ENCODE measurements at regions not wholly inside any gene's neighbourhood (a gene's known extent, or its start where the extent isn't known, plus 50 kb on each side); places are given as distances from the start of the nearest gene placed in this dataset.

DNA sequence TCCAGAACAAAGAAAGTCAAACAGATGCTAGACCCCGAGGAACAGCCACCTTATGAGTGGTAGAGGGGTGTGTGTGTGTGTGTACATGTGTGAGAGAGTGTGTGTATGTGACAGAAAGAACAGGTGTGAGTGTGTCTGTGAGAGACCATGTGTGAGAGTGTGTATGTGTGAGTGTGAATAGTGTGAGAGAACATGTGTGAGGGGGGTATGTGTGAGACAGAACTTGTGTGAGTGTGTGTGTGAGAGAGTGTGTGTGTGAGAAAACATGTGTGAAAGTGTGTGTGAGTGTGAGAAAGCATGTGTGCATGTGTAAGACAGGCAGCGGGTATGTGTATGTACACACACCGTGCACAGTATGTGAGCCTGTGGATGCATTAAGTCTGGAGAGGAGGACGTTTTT lies 214.3 kb downstream of the SP3 start:
- H2AFZ ChIP-seq (ENCODE audit: low read length), result no peak overlapping the region
- no peaks in the 10 kb centered on the region for H3F3A ChIP-seq (ENCODE audit: insufficient read depth, low read length)
- no peaks in the 10 kb centered on the region for H4K20me1 ChIP-seq (ENCODE audit: insufficient read depth, low read length)
- H3K36me3 ChIP-seq (replicated peaks; ENCODE audit: insufficient read depth, low read length), result no peaks in the 10 kb centered on the region
- H3K27ac ChIP-seq (ENCODE audit: low read length), result no peak overlapping the region
- DNase-seq, result no peak
- H3K9me3 ChIP-seq (replicated peaks; ENCODE audit: insufficient read depth, low read length), result no peaks in the 10 kb centered on the region
- no peak overlapping the region for H3K4me3 ChIP-seq (ENCODE audit: low read length)
- no peaks in the 10 kb centered on the region for H3K9me2 ChIP-seq (replicated peaks; ENCODE audit: insufficient read depth, low read length)
- TF ChIP-seq, protein P1, sequence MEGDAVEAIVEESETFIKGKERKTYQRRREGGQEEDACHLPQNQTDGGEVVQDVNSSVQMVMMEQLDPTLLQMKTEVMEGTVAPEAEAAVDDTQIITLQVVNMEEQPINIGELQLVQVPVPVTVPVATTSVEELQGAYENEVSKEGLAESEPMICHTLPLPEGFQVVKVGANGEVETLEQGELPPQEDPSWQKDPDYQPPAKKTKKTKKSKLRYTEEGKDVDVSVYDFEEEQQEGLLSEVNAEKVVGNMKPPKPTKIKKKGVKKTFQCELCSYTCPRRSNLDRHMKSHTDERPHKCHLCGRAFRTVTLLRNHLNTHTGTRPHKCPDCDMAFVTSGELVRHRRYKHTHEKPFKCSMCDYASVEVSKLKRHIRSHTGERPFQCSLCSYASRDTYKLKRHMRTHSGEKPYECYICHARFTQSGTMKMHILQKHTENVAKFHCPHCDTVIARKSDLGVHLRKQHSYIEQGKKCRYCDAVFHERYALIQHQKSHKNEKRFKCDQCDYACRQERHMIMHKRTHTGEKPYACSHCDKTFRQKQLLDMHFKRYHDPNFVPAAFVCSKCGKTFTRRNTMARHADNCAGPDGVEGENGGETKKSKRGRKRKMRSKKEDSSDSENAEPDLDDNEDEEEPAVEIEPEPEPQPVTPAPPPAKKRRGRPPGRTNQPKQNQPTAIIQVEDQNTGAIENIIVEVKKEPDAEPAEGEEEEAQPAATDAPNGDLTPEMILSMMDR (IDR thresholded peaks at IDR 0.05; ENCODE audit: low read length), result no peak
- no peak for TF ChIP-seq EZH2phosphoT487 (IDR thresholded peaks at IDR 0.05; ENCODE audit: low read length)
- no peak for TF ChIP-seq EZH2 (optimal IDR thresholded peaks at IDR 0.05; ENCODE audit: low read depth, low read length)
- H3K4me1 ChIP-seq (ENCODE audit: low read length), result no peaks in the 10 kb centered on the region
- no peak overlapping the region for H3K9ac ChIP-seq (ENCODE audit: low read length)
- no peaks in the 10 kb centered on the region for H3K27me3 ChIP-seq (replicated peaks; ENCODE audit: insufficient read depth, low read length)
- H3K4me2 ChIP-seq (ENCODE audit: low read depth, low read length), result no peak overlapping the region
- no peaks in the 10 kb centered on the region for H3K79me2 ChIP-seq (ENCODE audit: low read length)

DNA sequence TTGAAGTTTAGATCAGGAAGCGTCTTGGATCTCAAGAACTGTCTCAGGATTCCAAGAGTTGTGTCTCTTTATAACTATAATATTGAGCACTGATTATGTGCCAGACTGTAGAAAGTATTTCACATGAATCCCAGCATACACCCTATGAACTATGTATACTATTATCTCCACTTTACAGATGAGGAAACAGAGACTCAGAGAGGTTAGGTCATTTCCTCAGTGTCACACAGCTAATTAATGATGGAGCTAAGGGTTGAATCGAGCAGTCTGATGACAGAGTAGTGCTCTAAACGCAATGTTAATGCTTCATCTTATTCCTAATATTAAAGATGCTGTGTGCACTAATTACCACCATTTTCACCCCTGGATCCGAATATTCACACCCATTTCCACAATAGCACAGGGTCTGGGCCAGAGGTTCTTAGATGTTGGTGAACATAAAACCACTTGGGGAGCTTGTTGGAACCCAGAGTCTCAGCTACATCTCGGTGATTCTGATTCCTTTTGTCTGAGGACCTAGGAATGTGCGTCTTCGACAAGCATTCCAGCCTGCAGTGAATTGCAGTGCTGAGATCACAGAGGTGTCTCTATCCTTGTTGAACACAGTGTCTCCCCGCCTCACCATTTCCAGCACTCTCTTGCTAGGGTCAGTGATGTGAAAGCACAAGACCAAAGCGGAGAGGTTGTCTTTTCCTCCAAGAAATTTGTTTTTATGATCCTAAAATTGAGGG lies 213.8 kb downstream of the SP3 start:
- Histone ChIP-seq H3K9ac (ENCODE audit: low read length) (no peak overlapping the region), H3K4me2 (ENCODE audit: low read depth, low read length) (no peak overlapping the region), H3K27me3 (replicated peaks; ENCODE audit: insufficient read depth, low read length) (no peaks in the 10 kb centered on the region), H3K36me3 (replicated peaks; ENCODE audit: insufficient read depth, low read length) (no peaks in the 10 kb centered on the region), H3K4me3 (ENCODE audit: low read length) (no peak overlapping the region), H3K27ac (ENCODE audit: low read length) (no peak overlapping the region), H3K9me3 (replicated peaks; ENCODE audit: insufficient read depth, low read length) (no peaks in the 10 kb centered on the region), H3F3A (ENCODE audit: insufficient read depth, low read length) (no peaks in the 10 kb centered on the region), H3K4me1 (ENCODE audit: low read length) (no peaks in the 10 kb centered on the region), H4K20me1 (ENCODE audit: insufficient read depth, low read length) (no peaks in the 10 kb centered on the region), H3K9me2 (replicated peaks; ENCODE audit: insufficient read depth, low read length) (no peaks in the 10 kb centered on the region), H3K79me2 (ENCODE audit: low read length) (no peaks in the 10 kb centered on the region), H2AFZ (ENCODE audit: low read length) (no peak overlapping the region)
- DNase-seq, result no peak
- TF ChIP-seq EZH2 (optimal IDR thresholded peaks at IDR 0.05; ENCODE audit: low read depth, low read length) (no peak), EZH2phosphoT487 (IDR thresholded peaks at IDR 0.05; ENCODE audit: low read length) (no peak)
- TF ChIP-seq, protein P1 (IDR thresholded peaks at IDR 0.05; ENCODE audit: low read length), result no peak

DNA sequence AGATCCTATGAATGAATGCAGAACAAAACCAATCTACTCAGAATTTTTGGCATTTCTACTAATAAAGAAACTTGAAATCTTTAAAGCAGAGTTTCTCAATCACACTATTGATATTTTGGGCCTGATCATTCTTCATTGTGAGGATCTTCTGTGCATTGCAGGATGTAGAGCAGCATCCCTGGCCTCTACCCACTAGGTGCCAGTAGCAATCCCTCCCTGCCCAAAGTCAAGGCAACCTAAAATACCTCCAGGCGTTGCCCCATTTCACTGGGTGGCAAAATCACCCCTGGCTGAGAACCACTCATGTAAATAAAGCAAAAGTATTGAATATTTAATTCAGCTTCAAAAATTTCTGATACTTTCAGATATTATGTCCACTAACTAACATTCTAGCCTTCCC lies 213.0 kb downstream of the SP3 start:
- no peak for TF ChIP-seq EZH2 (optimal IDR thresholded peaks at IDR 0.05; ENCODE audit: low read depth, low read length)
- TF ChIP-seq, protein P1 (IDR thresholded peaks at IDR 0.05; ENCODE audit: low read length), result peak; percentile 11
- TF ChIP-seq EZH2phosphoT487 (IDR thresholded peaks at IDR 0.05; ENCODE audit: low read length), result no peak
- peak; percentile 10 for DNase-seq
- no peak overlapping the region for H3K27ac ChIP-seq (ENCODE audit: low read length)
- no peaks in the 10 kb centered on the region for H3F3A ChIP-seq (ENCODE audit: insufficient read depth, low read length)
- H2AFZ ChIP-seq (ENCODE audit: low read length), result no peak overlapping the region
- no peaks in the 10 kb centered on the region for H3K79me2 ChIP-seq (ENCODE audit: low read length)
- H3K9ac ChIP-seq (ENCODE audit: low read length), result no peak overlapping the region
- H3K4me2 ChIP-seq (ENCODE audit: low read depth, low read length), result no peak overlapping the region
- no peak overlapping the region for H3K4me3 ChIP-seq (ENCODE audit: low read length)
- H4K20me1 ChIP-seq (ENCODE audit: insufficient read depth, low read length), result no peaks in the 10 kb centered on the region
- no peaks in the 10 kb centered on the region for H3K4me1 ChIP-seq (ENCODE audit: low read length)
- no peaks in the 10 kb centered on the region for H3K9me2 ChIP-seq (replicated peaks; ENCODE audit: insufficient read depth, low read length)
- H3K27me3 ChIP-seq (replicated peaks; ENCODE audit: insufficient read depth, low read length), result no peaks in the 10 kb centered on the region
- no peaks in the 10 kb centered on the region for H3K9me3 ChIP-seq (replicated peaks; ENCODE audit: insufficient read depth, low read length)
- no peaks in the 10 kb centered on the region for H3K36me3 ChIP-seq (replicated peaks; ENCODE audit: insufficient read depth, low read length)
